Thyroid gland (tissue), 4 donors: ENCODE measurements at regions not wholly inside any gene's neighbourhood (a gene's known extent, or its start where the extent isn't known, plus 50 kb on each side); places are given as distances from the start of the nearest gene placed in this dataset.

ENCODE experiments used
- DNase-seq, 2 donors: peaks; one replicate each; pipeline ENCODE4 v3.0.0-alpha.2; 2019
- H3K27ac ChIP-seq, 3 donors: fragments of 200-600 bp; sonication (generic); 1 replicate in 2 of 3; 2 replicates in 1 of 3; pipeline ENCODE4 v1.5.1; 2016 to 2019; ENCODE audit warnings: mild to moderate bottlenecking in 1 of 3, moderate library complexity in 1 of 3
- H3K27me3 ChIP-seq: fragments of 200-600 bp; sonication (generic); one replicate; pipeline ENCODE4 v1.5.1; 2019
- H3K36me3 ChIP-seq, 2 donors: fragments of 200-600 bp; sonication (generic); one replicate each; pipeline ENCODE4 v1.5.1; 2016 to 2019
- H3K4me1 ChIP-seq, 2 donors: fragments of 200-600 bp; sonication (generic); one replicate each; pipeline ENCODE4 v1.5.1; 2017 to 2019
- H3K4me3 ChIP-seq, 3 donors: fragments of 200-600 bp; sonication (generic); replicated peaks in 1 of 3; 1 replicate in 2 of 3; 2 replicates in 1 of 3; pipeline ENCODE4 v1.5.1; 2016; ENCODE audit warnings: mild to moderate bottlenecking in 1 of 3
- H3K9me3 ChIP-seq: fragments of 200-600 bp; sonication (generic); one replicate; pipeline ENCODE4 v1.5.1; 2017
- POLR2A ChIP-seq, 2 donors: fragments of 450-650 bp; IDR thresholded peaks; one replicate each; pipeline ENCODE4 v1.6.1; 2017; ENCODE audit warnings: antibody characterized with exemption in 2 of 2, mild to moderate bottlenecking in 2 of 2, moderate library complexity in 1 of 2
- WGBS, 2 donors: methylation state at CpG; one replicate each; pipeline ENCODE4 v1.1.5; 2017; 5-methylcytosine and 5-hydroxymethylcytosine counted together
- intact Hi-C: fragments of 100-400 bp; cut with DNase I; formaldehyde crosslinking; loops from one replicate; pipeline ENCODE4 v1.15.1; 2023
- TF ChIP-seq, protein P1 (sequence below), 6 experiments: fragments of 200-600 bp in 3 of 6; fragments of 450-650 bp in 3 of 6; sonication (generic) in 3 of 6; IDR thresholded peaks; one replicate each; pipeline ENCODE4 v1.5.1; 2016 to 2019; ENCODE audit warnings: antibody characterized with exemption in 6 of 6, mild to moderate bottlenecking in 2 of 6, inconsistent platforms in 1 of 6, moderate library complexity in 1 of 6

DNA sequence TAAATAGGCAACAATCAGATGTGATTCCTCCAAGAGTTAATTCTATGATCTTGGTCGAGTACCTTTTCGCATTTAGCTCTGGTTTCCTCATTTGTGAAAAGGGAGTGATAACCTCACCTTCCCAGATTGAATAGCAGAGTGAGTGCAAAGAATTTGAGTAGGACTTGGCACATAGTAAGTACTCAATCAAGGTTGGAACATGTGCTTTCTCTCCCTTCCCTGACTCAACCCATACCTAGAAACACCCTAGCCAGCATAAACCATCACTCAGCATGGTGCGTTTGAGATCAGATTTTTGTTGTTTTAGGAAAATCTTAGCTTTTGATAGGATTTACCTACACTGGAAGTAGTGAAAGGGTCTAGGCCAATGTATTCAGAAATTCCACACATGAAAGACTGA is 333.4 kb upstream of the NT5E start:
- no peak for DNase-seq
- Histone ChIP-seq H3K27me3 (no peaks in the 10 kb centered on the region), H3K9me3 (no peaks in the 10 kb centered on the region), H3K4me1 (no peaks in the 10 kb centered on the region), H3K4me3 (no peak overlapping the region), H3K36me3 (no peaks in the 10 kb centered on the region), H3K27ac (no peak overlapping the region)
- 83 to 84% methylated on average over 3 of the region's 3 CpGs for WGBS, 2 donors
- intact Hi-C loops, result no loop called here
- TF ChIP-seq, protein P1, sequence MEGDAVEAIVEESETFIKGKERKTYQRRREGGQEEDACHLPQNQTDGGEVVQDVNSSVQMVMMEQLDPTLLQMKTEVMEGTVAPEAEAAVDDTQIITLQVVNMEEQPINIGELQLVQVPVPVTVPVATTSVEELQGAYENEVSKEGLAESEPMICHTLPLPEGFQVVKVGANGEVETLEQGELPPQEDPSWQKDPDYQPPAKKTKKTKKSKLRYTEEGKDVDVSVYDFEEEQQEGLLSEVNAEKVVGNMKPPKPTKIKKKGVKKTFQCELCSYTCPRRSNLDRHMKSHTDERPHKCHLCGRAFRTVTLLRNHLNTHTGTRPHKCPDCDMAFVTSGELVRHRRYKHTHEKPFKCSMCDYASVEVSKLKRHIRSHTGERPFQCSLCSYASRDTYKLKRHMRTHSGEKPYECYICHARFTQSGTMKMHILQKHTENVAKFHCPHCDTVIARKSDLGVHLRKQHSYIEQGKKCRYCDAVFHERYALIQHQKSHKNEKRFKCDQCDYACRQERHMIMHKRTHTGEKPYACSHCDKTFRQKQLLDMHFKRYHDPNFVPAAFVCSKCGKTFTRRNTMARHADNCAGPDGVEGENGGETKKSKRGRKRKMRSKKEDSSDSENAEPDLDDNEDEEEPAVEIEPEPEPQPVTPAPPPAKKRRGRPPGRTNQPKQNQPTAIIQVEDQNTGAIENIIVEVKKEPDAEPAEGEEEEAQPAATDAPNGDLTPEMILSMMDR (IDR thresholded peaks at IDR 0.05), result no peak
- no peak for TF ChIP-seq POLR2A (IDR thresholded peaks at IDR 0.05)

DNA sequence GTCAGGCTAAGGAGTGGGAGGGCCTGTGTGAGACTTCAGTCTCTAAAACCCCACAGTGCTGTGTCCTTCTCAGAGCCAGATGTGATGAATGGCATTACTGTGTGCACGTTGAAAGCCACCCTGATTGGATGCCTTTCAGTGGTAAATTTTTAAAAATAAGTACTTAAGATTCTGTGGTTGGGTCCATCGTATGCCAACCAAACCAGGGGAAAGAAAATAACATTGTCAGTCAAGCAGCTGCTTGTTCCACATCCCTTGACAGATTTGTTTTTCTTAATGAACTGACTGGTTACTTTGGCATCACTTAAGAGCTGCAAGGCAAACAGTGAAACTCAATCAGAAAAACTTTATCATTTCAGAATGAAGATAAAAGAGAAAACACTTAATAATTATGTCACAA is 334.0 kb upstream of the NT5E start:
- Histone ChIP-seq H3K27me3 (no peaks in the 10 kb centered on the region), H3K4me1 (no peaks in the 10 kb centered on the region), H3K9me3 (no peaks in the 10 kb centered on the region), H3K4me3 (no peak overlapping the region), H3K27ac (no peak overlapping the region), H3K36me3 (no peaks in the 10 kb centered on the region)
- TF ChIP-seq, protein P1 (IDR thresholded peaks at IDR 0.05), result no peak
- TF ChIP-seq POLR2A (IDR thresholded peaks at IDR 0.05), result no peak
- no peak for DNase-seq
- intact Hi-C loops, result no loop called here
- 19 to 25% methylated on average over 2 of the region's 2 CpGs for whole genome bisulfite sequencing, 2 donors

DNA sequence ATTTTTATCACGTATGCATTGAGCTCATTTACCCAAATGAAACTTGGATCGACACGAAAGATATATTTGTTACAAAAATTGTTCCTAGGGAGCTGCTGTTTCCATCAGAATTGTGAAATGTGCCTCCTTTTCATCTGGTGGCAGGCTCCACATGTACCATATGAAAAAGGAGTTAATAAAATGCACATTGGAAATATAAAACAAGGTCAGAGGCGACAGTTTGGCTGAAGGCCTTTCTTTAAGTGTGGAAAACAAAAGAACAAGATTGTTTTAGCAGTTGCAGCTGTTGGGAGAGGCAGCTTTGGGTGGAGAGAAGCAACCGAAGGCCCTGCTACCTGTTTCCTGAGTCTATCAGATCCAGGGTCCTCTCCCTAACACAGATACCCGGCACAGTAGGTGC is 334.5 kb upstream of the NT5E start:
- Histone ChIP-seq H3K36me3 (no peaks in the 10 kb centered on the region), H3K4me3 (no peak overlapping the region), H3K27ac (no peak overlapping the region), H3K27me3 (no peaks in the 10 kb centered on the region), H3K9me3 (no peaks in the 10 kb centered on the region), H3K4me1 (no peaks in the 10 kb centered on the region)
- intact Hi-C loops, result no loop called here
- no peak for DNase-seq
- no peak for TF ChIP-seq POLR2A (IDR thresholded peaks at IDR 0.05)
- TF ChIP-seq, protein P1 (IDR thresholded peaks at IDR 0.05), result no peak
- WGBS, 2 donors, result 86 to 87% methylated on average over 6 of the region's 6 CpGs

- intact Hi-C loops, result no loop called here
- TF ChIP-seq, protein P1 (IDR thresholded peaks at IDR 0.05), result no peak
- TF ChIP-seq POLR2A (IDR thresholded peaks at IDR 0.05), result no peak
- Histone ChIP-seq H3K9me3 (no peaks in the 10 kb centered on the region), H3K27ac (no peak overlapping the region), H3K4me3 (no peak overlapping the region), H3K36me3 (no peaks in the 10 kb centered on the region), H3K27me3 (no peaks in the 10 kb centered on the region), H3K4me1 (no peaks in the 10 kb centered on the region)
- 76 to 82% methylated on average over 6 of the region's 6 CpGs for WGBS, 2 donors
- DNase-seq, result no peak
Observed at GRCh38 chr6:85114581-85114935, 335.3 kb upstream of the NT5E start.

DNA sequence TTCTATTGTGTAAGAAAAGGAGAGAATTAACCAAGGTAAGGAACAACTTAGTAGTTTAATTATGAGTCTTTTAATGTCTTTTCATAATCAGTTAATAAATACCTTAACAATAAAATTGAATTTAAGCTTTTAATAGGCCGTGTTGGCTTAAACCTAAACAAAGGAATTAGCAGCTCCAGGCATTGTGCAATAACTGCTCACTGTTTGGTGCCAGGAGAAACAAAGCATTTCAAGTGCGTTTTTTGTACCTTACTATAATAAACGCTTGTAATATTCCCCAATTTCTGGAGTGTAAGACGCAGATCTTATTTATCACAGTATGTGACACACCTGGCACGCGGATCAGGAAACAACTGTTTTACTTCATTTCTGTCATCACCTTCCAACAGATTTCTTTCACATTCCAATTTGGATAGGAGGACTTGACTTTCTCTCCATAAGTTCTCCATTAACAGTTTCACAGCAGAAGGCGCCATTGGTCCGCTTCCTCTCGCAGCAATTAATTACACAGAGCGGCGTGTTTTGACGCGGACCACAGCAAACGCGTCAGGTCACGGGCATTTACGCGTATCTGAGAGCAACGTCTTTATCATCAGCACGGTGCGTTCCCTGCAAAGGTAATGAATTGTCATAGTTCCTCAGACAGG is 335.8 kb upstream of the NT5E start:
- WGBS, 2 donors, result 74 to 86% methylated on average over 21 of the region's 21 CpGs
- TF ChIP-seq, protein P1 (IDR thresholded peaks at IDR 0.05), result no peak
- no peak for TF ChIP-seq POLR2A (IDR thresholded peaks at IDR 0.05)
- H3K27ac ChIP-seq, result no peak overlapping the region

More for the DNA sequence above, 335.8 kb upstream of the NT5E start:
- no peaks in the 10 kb centered on the region for H3K4me1 ChIP-seq
- H3K4me3 ChIP-seq, result no peak overlapping the region
- H3K36me3 ChIP-seq, result no peaks in the 10 kb centered on the region
- H3K27me3 ChIP-seq, result no peaks in the 10 kb centered on the region
- intact Hi-C loops, result no loop called here
- DNase-seq, result no peak
- H3K9me3 ChIP-seq, result no peaks in the 10 kb centered on the region
